GM19463 (cell line): ENCODE measurements at regions not wholly inside any gene's neighbourhood (a gene's known extent, or its start where the extent isn't known, plus 50 kb on each side); places are given as distances from the start of the nearest gene placed in this dataset.
"Not testable (repeated sequence)": the region's sequence is repeated elsewhere in the genome, so short reads cannot be mapped to it uniquely, and the experiment has no call there.

ENCODE experiments used
- ATAC-seq: cut with Tn5 transposase; IDR thresholded peaks from one replicate; pipeline ENCODE4 v1.9.1; 2021; ENCODE audit warnings: mild to moderate bottlenecking, moderate library complexity; ENCODE audit not compliant: unreplicated experiment

GRCh38 chr14:48616931-48617330 lies 941.5 kb upstream of the MDGA2 start:
- no peak for ATAC-seq

GRCh38 chr14:48615618-48616017 lies 940.2 kb upstream of the MDGA2 start:
- ATAC-seq, result no peak

GRCh38 chr14:48614003-48614402 lies 938.6 kb upstream of the MDGA2 start:
- no peak for ATAC-seq

GRCh38 chr14:48606960-48607359 lies 931.6 kb upstream of the MDGA2 start:
- ATAC-seq, result not testable (repeated sequence)

GRCh38 chr14:48598458-48598857 lies 923.1 kb upstream of the MDGA2 start:
- ATAC-seq, result no peak

- ATAC-seq, result no peak
Measured at GRCh38 chr14:48586099-48586498, 910.7 kb upstream of the MDGA2 start.

- peak; percentile 86 for ATAC-seq
Measured at GRCh38 chr14:48584031-48584430, 908.6 kb upstream of the MDGA2 start.

GRCh38 chr14:48582938-48583337 lies 907.5 kb upstream of the MDGA2 start:
- no peak for ATAC-seq

- ATAC-seq, result no peak
Measured at GRCh38 chr14:48580692-48581091, 905.3 kb upstream of the MDGA2 start.

- no peak for ATAC-seq
Measured at GRCh38 chr14:48575772-48576171, 900.4 kb upstream of the MDGA2 start.

GRCh38 chr14:48568688-48569087 lies 893.3 kb upstream of the MDGA2 start:
- no peak for ATAC-seq

GRCh38 chr14:48568252-48568651 lies 892.8 kb upstream of the MDGA2 start:
- ATAC-seq, result no peak

- no peak for ATAC-seq
Measured at GRCh38 chr14:48563489-48563888, 888.1 kb upstream of the MDGA2 start.

GRCh38 chr14:48561438-48561837 lies 886.0 kb upstream of the MDGA2 start:
- not testable (repeated sequence) for ATAC-seq

GRCh38 chr14:48560421-48560820 lies 885.0 kb upstream of the MDGA2 start:
- ATAC-seq, result no peak

GRCh38 chr14:48553443-48553842 lies 878.0 kb upstream of the MDGA2 start:
- no peak for ATAC-seq

- ATAC-seq, result no peak
Measured at GRCh38 chr14:48546996-48547395, 871.6 kb upstream of the MDGA2 start.

- ATAC-seq, result no peak
Measured at GRCh38 chr14:48537600-48537999, 862.2 kb upstream of the MDGA2 start.

GRCh38 chr14:48536318-48536717 lies 860.9 kb upstream of the MDGA2 start:
- no peak for ATAC-seq

- ATAC-seq, result no peak
Measured at GRCh38 chr14:48527832-48528231, 852.4 kb upstream of the MDGA2 start.

- no peak for ATAC-seq
Measured at GRCh38 chr14:48526307-48526706, 850.9 kb upstream of the MDGA2 start.

- ATAC-seq, result no peak
Measured at GRCh38 chr14:48504921-48505320, 829.5 kb upstream of the MDGA2 start.

GRCh38 chr14:48490756-48491155 lies 815.4 kb upstream of the MDGA2 start:
- ATAC-seq, result no peak

- ATAC-seq, result no peak
Measured at GRCh38 chr14:48473944-48474343, 798.5 kb upstream of the MDGA2 start.
